MCF 10A (cell line): ENCODE measurements at regions not wholly inside any gene's neighbourhood (a gene's known extent, or its start where the extent isn't known, plus 50 kb on each side); places are given as distances from the start of the nearest gene placed in this dataset.

ENCODE experiments used
- BruUV-seq: library from RNA; stranded (reverse); fragments of 400-500 nt; replicated peaks from 2 replicates; lab custom pipeline; 2021; lab: Mats Ljungman, UMichigan
- CTCF ChIA-PET: fragments of 300-600 bp; sonication (Branson Sonifier 250); formaldehyde crosslinking; extraction: SDS; loops from one replicate; lab custom pipeline; 2021; ENCODE audit warnings: antibody characterized with exemption, inconsistent platforms; lab: Yijun Ruan, JAX
- POLR2A ChIA-PET: fragments of 300-600, 350-650 bp; sonication (Branson Sonifier 250); formaldehyde crosslinking; extraction: SDS; loops from one replicate; lab custom pipeline; 2020; ENCODE audit warnings: antibody characterized with exemption, inconsistent platforms; lab: Yijun Ruan, JAX
- DNase-seq: peaks from one replicate; pipeline ENCODE4 v3.0.0-alpha.2; 2018; ENCODE audit not compliant: unreplicated experiment
- H3K27ac Mint-ChIP-seq: one replicate; pipeline ENCODE4 v1.8.0; 2022; ENCODE audit warnings: mild to moderate bottlenecking, low read depth, mixed read lengths; ENCODE audit not compliant: unreplicated experiment
- H3K27me3 Mint-ChIP-seq: one replicate; pipeline ENCODE4 v1.8.0; 2022; ENCODE audit warnings: mixed read lengths; ENCODE audit not compliant: insufficient read depth, unreplicated experiment
- H3K36me3 Mint-ChIP-seq: one replicate; pipeline ENCODE4 v1.8.0; 2022; ENCODE audit warnings: mild to moderate bottlenecking, moderate library complexity, mixed read lengths; ENCODE audit not compliant: insufficient read depth, unreplicated experiment
- H3K4me1 Mint-ChIP-seq: one replicate; pipeline ENCODE4 v1.8.0; 2022; ENCODE audit warnings: mixed read lengths; ENCODE audit not compliant: insufficient read depth, unreplicated experiment
- H3K4me3 Mint-ChIP-seq: one replicate; pipeline ENCODE4 v1.8.0; 2022; ENCODE audit warnings: mild to moderate bottlenecking, moderate library complexity, mixed read lengths; ENCODE audit not compliant: unreplicated experiment
- H3K9me3 Mint-ChIP-seq: one replicate; pipeline ENCODE4 v1.8.0; 2022; ENCODE audit warnings: mixed read lengths; ENCODE audit not compliant: unreplicated experiment
- CTCF ChIP-seq: fragments of 200-600 bp; IDR thresholded peaks from one replicate; pipeline ENCODE4 v1.8.0; 2022; ENCODE audit warnings: antibody characterized with exemption, mild to moderate bottlenecking; ENCODE audit not compliant: unreplicated experiment
- intact Hi-C: fragments of 100-400 bp; cut with micrococcal nuclease; formaldehyde crosslinking; loops from 2 replicates; pipeline ENCODE4 v1.14.1; 2022

GRCh38 chr10:131804551-131805295, 96.1 kb upstream of the PPP2R2D start:
- no peak for TF ChIP-seq CTCF
- DNase-seq: no peak
- Mint-ChIP-seq H3K4me3 (no peak overlapping the region), H3K27me3 (peaks cover 12% of the 10 kb centered on the region), H3K27ac (no peak overlapping the region), H3K36me3 (no peaks in the 10 kb centered on the region), H3K9me3 (peaks cover 16% of the 10 kb centered on the region), H3K4me1 (no peaks in the 10 kb centered on the region)
- ChIA-PET POLR2A (no interaction called here), CTCF (interaction anchor here (0.6 to 1.4 kb wide), 3 partner anchors 19 to 940 kb away, joined by 3 to 5 read pairs (median 4); no protein-coding TSS in a partner anchor)
- no TSS peak for BruUV-seq
- intact Hi-C loops: no loop called here

- Mint-ChIP-seq H3K36me3 (no peaks in the 10 kb centered on the region), H3K4me1 (no peaks in the 10 kb centered on the region), H3K27me3 (peaks cover 14% of the 10 kb centered on the region), H3K27ac (no peak overlapping the region), H3K4me3 (no peak overlapping the region), H3K9me3 (peaks cover 8% of the 10 kb centered on the region)
- ChIA-PET CTCF (interaction anchor here (1.4 kb wide), 1 partner anchor 19 kb away, joined by 5 read pairs; no protein-coding TSS in a partner anchor), POLR2A (no interaction called here)
- TF ChIP-seq CTCF: no peak
- BruUV-seq: no TSS peak
- intact Hi-C loops: no loop called here
- DNase-seq: no peak
These were observed 95.1 kb upstream of the PPP2R2D start for GRCh38 chr10:131805696-131806095.

- no peak overlapping the region for H3K4me3 Mint-ChIP-seq
- no peak for DNase-seq
- peaks cover 14% of the 10 kb centered on the region for H3K27me3 Mint-ChIP-seq
- H3K9me3 Mint-ChIP-seq: peaks cover 8% of the 10 kb centered on the region
- no TSS peak for BruUV-seq
- TF ChIP-seq CTCF: no peak
- CTCF ChIA-PET: interaction anchor here (0.6 kb wide), 1 partner anchor 120 kb away, joined by 3 read pairs; no protein-coding TSS in a partner anchor
- intact Hi-C loops: no loop called here
- POLR2A ChIA-PET: no interaction called here
- no peaks in the 10 kb centered on the region for H3K36me3 Mint-ChIP-seq
- no peak overlapping the region for H3K27ac Mint-ChIP-seq
- no peaks in the 10 kb centered on the region for H3K4me1 Mint-ChIP-seq
These were observed 94.7 kb upstream of the PPP2R2D start for GRCh38 chr10:131806146-131806545.

- H3K4me3 Mint-ChIP-seq: no peak overlapping the region
- H3K4me1 Mint-ChIP-seq: no peaks in the 10 kb centered on the region
- no peak overlapping the region for H3K27ac Mint-ChIP-seq
- intact Hi-C loops: no loop called here
- peaks cover 8% of the 10 kb centered on the region for H3K9me3 Mint-ChIP-seq
- POLR2A ChIA-PET: no interaction called here
- DNase-seq: no peak
- H3K27me3 Mint-ChIP-seq: peaks cover 14% of the 10 kb centered on the region
- no TSS peak for BruUV-seq
- no peaks in the 10 kb centered on the region for H3K36me3 Mint-ChIP-seq
- no peak for TF ChIP-seq CTCF
- CTCF ChIA-PET: interaction anchor here (0.6 kb wide), 2 partner anchors 117 to 119 kb away, joined by 3 read pairs; no protein-coding TSS in a partner anchor
These were observed 94.0 kb upstream of the PPP2R2D start for GRCh38 chr10:131806646-131807317.
